Nephron (organoid): ENCODE measurements at regions not wholly inside any gene's neighbourhood (a gene's known extent, or its start where the extent isn't known, plus 50 kb on each side); places are given as distances from the start of the nearest gene placed in this dataset.

Experiments used
- H3K27ac Mint-ChIP-seq, 3 experiments: 2 replicates each; pipeline ENCODE4 v1.8.0; 2020; ENCODE audit warnings: mixed read lengths in 3 of 3, mild to moderate bottlenecking in 2 of 3, moderate library complexity in 1 of 3
- H3K27me3 Mint-ChIP-seq: 2 replicates; pipeline ENCODE4 v1.8.0; 2021; ENCODE audit warnings: low read depth, mild to moderate bottlenecking, moderate library complexity, mixed read lengths
- H3K36me3 Mint-ChIP-seq: 2 replicates; pipeline ENCODE4 v1.8.0; 2020; ENCODE audit warnings: low read depth, mixed read lengths
- H3K4me1 Mint-ChIP-seq: 2 replicates; pipeline ENCODE4 v1.8.0; 2020; ENCODE audit warnings: mixed read lengths
- H3K4me3 Mint-ChIP-seq, 3 experiments: 2 replicates each; pipeline ENCODE4 v1.8.0; 2020; ENCODE audit warnings: mild to moderate bottlenecking in 3 of 3, mixed read lengths in 3 of 3, moderate library complexity in 2 of 3
- H3K9me3 Mint-ChIP-seq: 2 replicates; pipeline ENCODE4 v1.8.0; 2020; ENCODE audit warnings: mixed read lengths
- TF ChIP-seq, protein P1 (sequence below), 3 experiments: fragments of 200-600 bp; sonication (generic); IDR thresholded peaks; one replicate each; pipeline ENCODE4 v1.5.0; 2021; ENCODE audit warnings: antibody characterized with exemption in 3 of 3; ENCODE audit not compliant: unreplicated experiment in 3 of 3

DNA sequence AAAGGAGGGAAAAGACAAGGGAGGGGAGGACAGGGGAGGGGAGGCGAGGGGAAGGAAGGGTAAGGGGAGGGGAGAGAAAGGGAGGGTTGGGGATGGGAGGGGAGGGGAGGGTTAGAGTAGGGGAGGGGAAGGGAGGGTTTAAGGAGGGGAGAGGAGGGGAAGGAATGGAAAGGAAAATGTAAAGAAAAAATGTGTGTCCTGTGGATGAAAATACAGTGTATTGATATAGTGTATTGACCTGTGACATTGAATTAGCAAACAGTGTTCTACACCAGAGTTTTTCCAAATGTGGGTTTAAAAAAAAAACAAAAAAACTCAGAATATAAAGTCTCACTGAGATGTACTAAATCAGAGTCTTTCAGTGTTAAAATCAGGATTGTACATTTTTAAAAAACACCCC lies 1279.8 kb upstream of the ADGRL2 start:
- no peaks in the 10 kb centered on the region for H3K27me3 Mint-ChIP-seq
- H3K27ac Mint-ChIP-seq, result no peak overlapping the region
- TF ChIP-seq, protein P1, sequence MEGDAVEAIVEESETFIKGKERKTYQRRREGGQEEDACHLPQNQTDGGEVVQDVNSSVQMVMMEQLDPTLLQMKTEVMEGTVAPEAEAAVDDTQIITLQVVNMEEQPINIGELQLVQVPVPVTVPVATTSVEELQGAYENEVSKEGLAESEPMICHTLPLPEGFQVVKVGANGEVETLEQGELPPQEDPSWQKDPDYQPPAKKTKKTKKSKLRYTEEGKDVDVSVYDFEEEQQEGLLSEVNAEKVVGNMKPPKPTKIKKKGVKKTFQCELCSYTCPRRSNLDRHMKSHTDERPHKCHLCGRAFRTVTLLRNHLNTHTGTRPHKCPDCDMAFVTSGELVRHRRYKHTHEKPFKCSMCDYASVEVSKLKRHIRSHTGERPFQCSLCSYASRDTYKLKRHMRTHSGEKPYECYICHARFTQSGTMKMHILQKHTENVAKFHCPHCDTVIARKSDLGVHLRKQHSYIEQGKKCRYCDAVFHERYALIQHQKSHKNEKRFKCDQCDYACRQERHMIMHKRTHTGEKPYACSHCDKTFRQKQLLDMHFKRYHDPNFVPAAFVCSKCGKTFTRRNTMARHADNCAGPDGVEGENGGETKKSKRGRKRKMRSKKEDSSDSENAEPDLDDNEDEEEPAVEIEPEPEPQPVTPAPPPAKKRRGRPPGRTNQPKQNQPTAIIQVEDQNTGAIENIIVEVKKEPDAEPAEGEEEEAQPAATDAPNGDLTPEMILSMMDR (IDR thresholded peaks at IDR 0.05; ENCODE audit: unreplicated experiment in 3 of 3), result no peak
- H3K4me3 Mint-ChIP-seq, result no peak overlapping the region
- H3K9me3 Mint-ChIP-seq, result peaks cover 9% of the 10 kb centered on the region
- no peaks in the 10 kb centered on the region for H3K36me3 Mint-ChIP-seq
- no peaks in the 10 kb centered on the region for H3K4me1 Mint-ChIP-seq

DNA sequence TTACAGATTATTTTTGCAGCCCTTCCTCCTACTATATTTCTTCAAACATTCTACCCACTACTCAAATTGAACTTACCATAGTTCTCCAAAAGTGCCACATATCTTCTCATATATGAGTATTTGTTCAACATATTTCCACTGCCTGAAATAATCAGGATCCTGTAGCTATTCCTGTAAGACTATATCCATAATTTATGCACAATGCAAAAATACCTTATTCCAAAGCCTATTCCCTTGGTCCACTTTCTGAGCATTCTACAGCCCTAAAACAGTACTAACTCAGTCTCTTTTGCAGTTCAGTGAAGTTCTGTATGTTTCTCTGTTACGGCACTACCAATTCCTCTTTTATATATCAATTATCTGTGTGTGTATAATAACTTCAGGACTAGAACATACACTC lies 1283.7 kb upstream of the ADGRL2 start:
- Mint-ChIP-seq H3K27ac (no peak overlapping the region), H3K4me1 (no peaks in the 10 kb centered on the region), H3K4me3 (no peak overlapping the region), H3K36me3 (no peaks in the 10 kb centered on the region), H3K27me3 (no peaks in the 10 kb centered on the region), H3K9me3 (peaks cover 15% of the 10 kb centered on the region)
- TF ChIP-seq, protein P1 (IDR thresholded peaks at IDR 0.05; ENCODE audit: unreplicated experiment in 3 of 3), result no peak

DNA sequence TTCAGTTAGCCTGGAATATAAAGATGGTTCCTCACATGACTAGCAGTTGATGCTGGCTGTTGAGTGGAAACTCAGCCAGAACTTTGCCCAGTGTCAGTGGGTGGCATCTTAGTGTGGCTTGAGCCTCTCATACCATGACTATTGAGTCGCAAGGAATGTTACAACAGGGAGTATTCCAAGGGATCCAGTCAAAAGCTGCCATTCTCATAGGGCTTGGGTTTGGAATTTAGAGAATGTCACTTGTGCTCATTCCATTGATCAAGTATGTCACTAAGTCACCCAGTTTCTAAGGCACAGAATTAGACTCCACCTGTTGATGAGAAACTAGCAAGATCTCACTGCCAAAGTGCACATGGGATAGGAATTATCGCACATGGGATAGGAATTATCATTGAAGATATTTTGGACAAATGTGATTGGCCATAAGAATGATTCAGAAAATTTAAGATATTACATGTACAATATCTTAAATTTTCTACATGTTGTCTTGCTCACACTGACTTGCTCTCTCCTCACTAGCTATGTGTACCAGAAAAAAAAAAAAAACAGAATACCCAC lies 1290.7 kb upstream of the ADGRL2 start:
- H3K36me3 Mint-ChIP-seq, result no peaks in the 10 kb centered on the region
- H3K27ac Mint-ChIP-seq, result no peak overlapping the region
- TF ChIP-seq, protein P1 (IDR thresholded peaks at IDR 0.05; ENCODE audit: unreplicated experiment in 3 of 3), result no peak
- no peaks in the 10 kb centered on the region for H3K27me3 Mint-ChIP-seq
- H3K4me1 Mint-ChIP-seq, result no peaks in the 10 kb centered on the region
- H3K4me3 Mint-ChIP-seq, result no peak overlapping the region
- H3K9me3 Mint-ChIP-seq, result peaks cover 3% of the 10 kb centered on the region

DNA sequence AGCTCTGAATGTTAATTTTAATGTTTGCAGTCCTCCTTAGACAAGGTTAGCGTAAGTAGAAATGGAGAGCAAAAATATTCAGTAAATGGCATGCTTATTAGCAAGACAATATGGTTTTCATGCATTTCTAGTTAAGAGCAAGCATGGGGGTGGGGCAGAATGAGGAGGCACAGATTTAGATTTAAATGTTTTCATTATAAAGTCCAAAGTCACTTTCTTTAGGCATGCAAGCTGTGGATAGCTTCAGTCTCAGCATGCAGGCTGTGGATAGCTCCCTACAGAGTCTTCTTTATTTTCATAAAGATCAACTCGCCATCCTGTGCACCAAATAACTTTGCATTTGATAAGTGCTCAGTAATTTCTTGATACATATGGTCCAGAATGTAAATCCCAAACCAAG lies 1294.5 kb upstream of the ADGRL2 start:
- H3K9me3 Mint-ChIP-seq, result no peaks in the 10 kb centered on the region
- TF ChIP-seq, protein P1 (IDR thresholded peaks at IDR 0.05; ENCODE audit: unreplicated experiment in 3 of 3), result no peak
- H3K4me3 Mint-ChIP-seq, result no peak overlapping the region
- H3K4me1 Mint-ChIP-seq, result no peaks in the 10 kb centered on the region
- no peak overlapping the region for H3K27ac Mint-ChIP-seq
- no peaks in the 10 kb centered on the region for H3K27me3 Mint-ChIP-seq
- H3K36me3 Mint-ChIP-seq, result no peaks in the 10 kb centered on the region

DNA sequence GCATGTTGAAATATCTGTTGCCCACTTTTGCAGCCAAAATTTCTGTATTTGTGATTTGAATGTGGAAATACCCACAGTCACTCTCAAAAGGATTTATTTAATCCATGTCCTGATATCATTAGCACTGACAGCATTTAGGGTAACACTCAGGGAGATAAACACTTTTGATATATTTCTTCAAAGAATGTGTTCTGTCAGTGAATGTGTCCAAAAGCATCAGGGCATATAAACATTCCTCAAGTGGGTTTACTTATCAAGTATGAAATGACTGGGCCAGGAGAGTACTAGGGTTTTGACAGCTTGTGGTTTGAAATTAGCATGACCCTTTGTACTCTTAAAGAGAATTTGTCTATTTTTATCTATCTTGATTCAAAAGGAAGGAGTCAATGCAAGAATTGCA lies 1302.1 kb upstream of the ADGRL2 start:
- no peaks in the 10 kb centered on the region for H3K27me3 Mint-ChIP-seq
- no peaks in the 10 kb centered on the region for H3K36me3 Mint-ChIP-seq
- TF ChIP-seq, protein P1 (IDR thresholded peaks at IDR 0.05; ENCODE audit: unreplicated experiment in 3 of 3), result no peak
- no peak overlapping the region for H3K27ac Mint-ChIP-seq
- H3K4me3 Mint-ChIP-seq, result no peak overlapping the region
- H3K4me1 Mint-ChIP-seq, result no peaks in the 10 kb centered on the region
- H3K9me3 Mint-ChIP-seq, result no peaks in the 10 kb centered on the region

DNA sequence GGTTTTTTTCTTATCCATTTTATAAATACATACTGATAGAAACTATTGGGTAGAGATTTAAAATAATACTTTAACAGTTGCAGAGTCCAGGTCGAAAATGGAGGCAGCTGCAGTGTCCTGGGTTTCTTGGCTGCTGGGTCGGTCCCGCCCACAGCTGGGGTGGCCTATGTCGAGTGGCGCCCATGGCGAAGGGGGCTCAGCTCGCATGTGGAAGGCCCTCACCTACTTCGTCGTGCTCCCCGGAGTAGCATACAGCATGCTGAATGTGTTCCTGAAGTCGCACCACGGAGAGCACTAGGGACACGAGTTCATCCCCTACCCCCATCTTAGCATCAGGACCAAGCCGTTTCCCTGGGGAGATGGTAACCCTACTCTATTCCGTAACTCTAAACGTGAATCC lies 1304.9 kb upstream of the ADGRL2 start:
- Mint-ChIP-seq H3K27ac (no peak overlapping the region), H3K4me1 (no peaks in the 10 kb centered on the region), H3K36me3 (no peaks in the 10 kb centered on the region), H3K4me3 (no peak overlapping the region), H3K9me3 (no peaks in the 10 kb centered on the region), H3K27me3 (no peaks in the 10 kb centered on the region)
- TF ChIP-seq, protein P1 (IDR thresholded peaks at IDR 0.05; ENCODE audit: unreplicated experiment in 3 of 3), result no peak
